Fibroblast of mammary gland (primary cell): ENCODE measurements at regions not wholly inside any gene's neighbourhood (a gene's known extent, or its start where the extent isn't known, plus 50 kb on each side); places are given as distances from the start of the nearest gene placed in this dataset.

Source experiments
- DNase-seq: peaks from one replicate; pipeline ENCODE4 v3.0.0-alpha.2; 2010; ENCODE audit warnings: low read depth
- H3K4me3 ChIP-seq: 2 replicates; pipeline ENCODE4 v1.5.1; 2011; ENCODE audit warnings: low read depth, mild to moderate bottlenecking, low read length, moderate library complexity; ENCODE audit not compliant: control insufficient read depth
- TF ChIP-seq, protein P1 (sequence below): conservative IDR thresholded peaks from 2 replicates; pipeline ENCODE4 v1.5.1; 2011; ENCODE audit warnings: low read depth, low read length, inconsistent platforms; ENCODE audit not compliant: control insufficient read depth, insufficient read depth

- no peak overlapping the region for H3K4me3 ChIP-seq
- no peak for DNase-seq
- TF ChIP-seq, protein P1, sequence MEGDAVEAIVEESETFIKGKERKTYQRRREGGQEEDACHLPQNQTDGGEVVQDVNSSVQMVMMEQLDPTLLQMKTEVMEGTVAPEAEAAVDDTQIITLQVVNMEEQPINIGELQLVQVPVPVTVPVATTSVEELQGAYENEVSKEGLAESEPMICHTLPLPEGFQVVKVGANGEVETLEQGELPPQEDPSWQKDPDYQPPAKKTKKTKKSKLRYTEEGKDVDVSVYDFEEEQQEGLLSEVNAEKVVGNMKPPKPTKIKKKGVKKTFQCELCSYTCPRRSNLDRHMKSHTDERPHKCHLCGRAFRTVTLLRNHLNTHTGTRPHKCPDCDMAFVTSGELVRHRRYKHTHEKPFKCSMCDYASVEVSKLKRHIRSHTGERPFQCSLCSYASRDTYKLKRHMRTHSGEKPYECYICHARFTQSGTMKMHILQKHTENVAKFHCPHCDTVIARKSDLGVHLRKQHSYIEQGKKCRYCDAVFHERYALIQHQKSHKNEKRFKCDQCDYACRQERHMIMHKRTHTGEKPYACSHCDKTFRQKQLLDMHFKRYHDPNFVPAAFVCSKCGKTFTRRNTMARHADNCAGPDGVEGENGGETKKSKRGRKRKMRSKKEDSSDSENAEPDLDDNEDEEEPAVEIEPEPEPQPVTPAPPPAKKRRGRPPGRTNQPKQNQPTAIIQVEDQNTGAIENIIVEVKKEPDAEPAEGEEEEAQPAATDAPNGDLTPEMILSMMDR = no peak
Observed at GRCh38 chr17:77907497-77908461, 50.7 kb upstream of the TNRC6C start.

GRCh38 chr17:77908501-77908900, 50.0 kb upstream of the TNRC6C start:
- TF ChIP-seq, protein P1 = no peak
- H3K4me3 ChIP-seq = no peak overlapping the region
- no peak for DNase-seq
